ENCODE measurements at regions not wholly inside any gene's neighbourhood (a gene's known extent, or its start where the extent isn't known, plus 50 kb on each side); places are given as distances from the start of the nearest gene placed in this dataset.

DNA sequence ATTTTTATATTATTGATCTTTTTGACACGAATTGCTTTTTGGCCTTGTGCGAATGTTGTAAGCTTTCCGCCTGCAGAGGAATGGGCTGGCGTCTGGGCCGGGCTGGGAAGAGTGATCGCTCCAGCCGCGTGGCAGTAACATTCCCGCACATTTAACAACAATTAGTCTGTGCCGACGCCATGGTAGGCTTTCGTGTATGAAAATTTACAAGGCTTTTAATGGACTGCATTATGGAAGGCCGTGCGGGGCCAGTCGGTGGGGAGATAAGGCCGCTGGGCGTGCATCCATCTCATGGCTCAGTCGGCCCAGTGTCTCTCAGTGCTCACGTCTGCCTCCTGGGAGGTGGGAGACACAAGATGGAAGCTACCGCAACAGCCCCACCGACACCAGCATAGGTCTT, 142.2 kb downstream of the PHETA1 start:
- in situ Hi-C loops (cut with MboI; ENCODE audit: low sequenced_read_pairs, unreplicated experiment): no loop called here
- no peak for TF ChIP-seq CTCF (IDR thresholded peaks at IDR 0.05; ENCODE audit: borderline replicate concordance, control extremely low read depth, extremely low read depth, insufficient read depth, missing control alignments)
- no peak for DNase-seq (ENCODE audit: low spot score)

- no peak for DNase-seq (ENCODE audit: low spot score)
- no peak for TF ChIP-seq CTCF (IDR thresholded peaks at IDR 0.05; ENCODE audit: borderline replicate concordance, control extremely low read depth, extremely low read depth, insufficient read depth, missing control alignments)
- in situ Hi-C loops (cut with MboI; ENCODE audit: low sequenced_read_pairs, unreplicated experiment): no loop called here
These were observed 143.6 kb downstream of the PHETA1 start for GRCh38 chr12:111225307-111225706.

DNA sequence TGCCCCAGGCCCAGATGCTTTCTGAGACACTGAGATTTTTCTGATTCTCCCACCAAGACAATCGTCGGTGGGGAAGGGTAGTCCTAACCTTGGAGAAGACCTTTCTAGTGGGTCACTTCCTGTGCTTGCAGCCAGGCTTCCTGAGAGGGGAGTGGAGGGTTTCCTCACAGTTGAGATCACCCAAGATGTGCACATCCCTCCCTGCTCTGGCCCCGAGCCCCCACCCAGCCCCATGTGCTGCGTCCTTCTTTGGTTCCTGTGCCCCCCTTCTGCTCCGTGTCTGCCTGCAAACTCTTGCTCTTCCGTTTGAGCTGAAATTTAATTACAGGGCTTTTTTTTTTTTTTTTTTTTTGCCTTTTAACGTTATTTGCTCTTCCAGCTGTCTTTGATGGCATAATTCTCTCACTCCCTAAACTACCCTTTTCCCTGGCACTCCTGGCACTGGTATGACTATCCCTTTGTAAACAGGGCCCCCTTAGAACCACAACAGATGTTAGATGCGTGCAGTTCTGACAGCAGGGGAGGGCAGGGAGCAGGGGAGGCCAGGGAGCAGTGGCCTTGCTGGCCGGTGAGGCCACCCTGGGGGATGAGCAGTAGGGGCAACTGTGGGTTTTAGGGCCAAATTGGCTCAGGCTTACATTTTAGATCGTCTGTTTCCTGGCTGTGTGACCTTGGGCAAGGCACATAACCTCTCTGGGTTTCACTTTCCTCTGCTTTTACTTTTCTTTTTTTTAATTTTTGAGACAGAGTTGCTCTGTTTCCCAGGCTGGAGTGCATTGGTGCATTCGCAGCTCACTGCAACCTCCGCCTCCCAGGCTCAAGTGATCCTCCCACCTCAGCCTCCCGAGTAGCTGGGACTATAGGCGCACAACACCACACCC, 144.5 kb downstream of the PHETA1 start:
- in situ Hi-C loops (cut with MboI; ENCODE audit: low sequenced_read_pairs, unreplicated experiment): no loop called here
- DNase-seq (ENCODE audit: low spot score): no peak
- TF ChIP-seq CTCF (IDR thresholded peaks at IDR 0.05; ENCODE audit: borderline replicate concordance, control extremely low read depth, extremely low read depth, insufficient read depth, missing control alignments): no peak

- no peak for DNase-seq (ENCODE audit: low spot score)
- in situ Hi-C loops (cut with MboI; ENCODE audit: low sequenced_read_pairs, unreplicated experiment): no loop called here
- no peak for TF ChIP-seq CTCF (IDR thresholded peaks at IDR 0.05; ENCODE audit: borderline replicate concordance, control extremely low read depth, extremely low read depth, insufficient read depth, missing control alignments)
These were observed 146.4 kb downstream of the PHETA1 start for GRCh38 chr12:111222523-111222922.

GRCh38 chr12:111222027-111222414, 146.9 kb downstream of the PHETA1 start:
- in situ Hi-C loops (cut with MboI; ENCODE audit: low sequenced_read_pairs, unreplicated experiment): no loop called here

More at GRCh38 chr12:111222027-111222414, 146.9 kb downstream of the PHETA1 start:
- no peak for TF ChIP-seq CTCF (IDR thresholded peaks at IDR 0.05; ENCODE audit: borderline replicate concordance, control extremely low read depth, extremely low read depth, insufficient read depth, missing control alignments)
- no peak for DNase-seq (ENCODE audit: low spot score)

All from GM13976 (cell line).